Stimulated activated CD8-positive, alpha-beta memory T cell treated with anti-CD3 and anti-CD28 coated beads, Interleukin-15, amount 100 ng/mL, for 48 hours (primary cell): ENCODE measurements at regions not wholly inside any gene's neighbourhood (a gene's known extent, or its start where the extent isn't known, plus 50 kb on each side); places are given as distances from the start of the nearest gene placed in this dataset.
"Not testable (repeated sequence)": the region's sequence is repeated elsewhere in the genome, so short reads cannot be mapped to it uniquely, and the experiment has no call there.

ENCODE experiments used
- DNase-seq, 2 donors: peaks; one replicate each; pipeline ENCODE4 v3.0.0-alpha.2; 2020; ENCODE audit warnings: low read depth in 2 of 2

- DNase-seq: no peak
These were observed 329.5 kb downstream of the CRPPA start for GRCh38 chr7:16091701-16092310.

- DNase-seq: no peak
These were observed 331.5 kb downstream of the CRPPA start for GRCh38 chr7:16089801-16090200.

GRCh38 chr7:16089191-16089590, 332.1 kb downstream of the CRPPA start:
- DNase-seq: no peak

- DNase-seq: no peak
These were observed 334.6 kb downstream of the CRPPA start for GRCh38 chr7:16086743-16087142.

GRCh38 chr7:16085780-16086179, 335.6 kb downstream of the CRPPA start:
- not testable (repeated sequence) for DNase-seq

GRCh38 chr7:16084875-16085274, 336.5 kb downstream of the CRPPA start:
- DNase-seq: no peak

- DNase-seq: no peak
These were observed 337.0 kb downstream of the CRPPA start for GRCh38 chr7:16084370-16084769.

- DNase-seq: no peak
These were observed 337.4 kb downstream of the CRPPA start for GRCh38 chr7:16083931-16084330.

- no peak for DNase-seq
These were observed 341.2 kb downstream of the CRPPA start for GRCh38 chr7:16080131-16080530.

- DNase-seq: no peak
These were observed 341.6 kb downstream of the CRPPA start for GRCh38 chr7:16079723-16080122.

GRCh38 chr7:16078076-16078952, 343.0 kb downstream of the CRPPA start:
- no peak for DNase-seq

- DNase-seq: no peak
These were observed 350.0 kb downstream of the CRPPA start for GRCh38 chr7:16071246-16071857.

GRCh38 chr7:16070806-16071205, 350.5 kb downstream of the CRPPA start:
- no peak for DNase-seq

- no peak for DNase-seq
These were observed 351.3 kb downstream of the CRPPA start for GRCh38 chr7:16069998-16070397.

GRCh38 chr7:16068183-16068582, 353.2 kb downstream of the CRPPA start:
- DNase-seq: no peak

GRCh38 chr7:16067711-16068110, 353.6 kb downstream of the CRPPA start:
- DNase-seq: no peak

GRCh38 chr7:16066805-16067459, 354.4 kb downstream of the CRPPA start:
- no peak for DNase-seq

- DNase-seq: no peak
These were observed 355.4 kb downstream of the CRPPA start for GRCh38 chr7:16065939-16066338.

GRCh38 chr7:16063716-16064675, 357.3 kb downstream of the CRPPA start:
- DNase-seq: no peak

GRCh38 chr7:16063221-16063620, 358.1 kb downstream of the CRPPA start:
- no peak for DNase-seq

GRCh38 chr7:16062269-16062668, 359.1 kb downstream of the CRPPA start:
- no peak for DNase-seq
